Activated CD4-positive, alpha-beta T cell treated with anti-CD3 and anti-CD28 coated beads for 24 hours (primary cell): ENCODE measurements at regions not wholly inside any gene's neighbourhood (a gene's known extent, or its start where the extent isn't known, plus 50 kb on each side); places are given as distances from the start of the nearest gene placed in this dataset.

ENCODE experiments used
- DNase-seq, 2 donors: peaks; one replicate each; pipeline ENCODE4 v3.0.0-alpha.2; 2020; ENCODE audit warnings: low read depth in 2 of 2

DNA sequence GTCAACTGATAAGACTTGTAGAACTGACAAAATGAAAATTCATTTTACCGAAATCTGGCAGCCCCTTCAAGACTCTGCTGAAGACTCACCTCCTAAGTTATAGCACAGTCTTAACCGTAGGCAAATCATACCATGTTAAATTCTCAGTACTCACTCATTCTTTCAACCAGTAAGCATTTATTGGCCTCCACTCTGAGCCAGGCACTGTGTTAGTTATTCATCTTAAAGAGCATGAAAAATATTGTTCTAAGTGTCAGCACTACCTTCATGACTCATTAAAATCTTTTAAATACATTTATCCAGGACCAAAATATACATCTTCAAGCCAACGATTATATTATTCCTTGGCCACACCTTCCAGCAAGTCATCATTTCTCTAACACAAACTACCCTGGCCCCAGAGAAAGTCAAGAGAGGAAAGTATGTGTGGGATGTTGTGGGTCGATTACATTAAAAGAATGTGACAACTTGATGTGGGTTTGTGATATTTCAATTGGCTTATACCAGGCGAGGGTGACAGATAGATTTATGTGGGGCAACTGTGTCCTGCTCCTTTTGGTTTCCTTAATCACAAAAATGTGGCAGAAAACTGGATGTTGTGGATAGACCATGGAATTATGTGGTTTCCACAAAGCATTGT is 55.0 kb downstream of the TMEM30B start:
- DNase-seq = no peak

DNA sequence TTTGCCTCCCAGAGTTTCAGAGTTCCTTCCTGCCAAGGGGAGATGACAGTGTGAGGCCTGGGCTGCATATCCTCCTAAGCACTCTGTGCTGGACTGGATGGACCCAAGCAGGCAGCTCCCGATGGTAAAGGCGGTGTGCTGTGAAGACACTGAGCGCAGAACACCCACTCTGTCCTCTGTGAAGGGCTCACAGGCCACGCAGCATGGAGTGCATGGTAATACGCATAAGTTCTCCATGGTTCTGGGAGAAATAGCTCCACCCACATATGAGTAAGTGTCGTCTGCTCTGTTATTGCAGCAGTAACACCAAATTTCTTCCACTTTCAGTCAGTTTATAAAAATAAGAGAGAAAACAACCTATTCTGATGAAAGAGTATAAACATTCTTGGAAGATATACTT is 55.8 kb downstream of the TMEM30B start:
- DNase-seq = no peak

DNA sequence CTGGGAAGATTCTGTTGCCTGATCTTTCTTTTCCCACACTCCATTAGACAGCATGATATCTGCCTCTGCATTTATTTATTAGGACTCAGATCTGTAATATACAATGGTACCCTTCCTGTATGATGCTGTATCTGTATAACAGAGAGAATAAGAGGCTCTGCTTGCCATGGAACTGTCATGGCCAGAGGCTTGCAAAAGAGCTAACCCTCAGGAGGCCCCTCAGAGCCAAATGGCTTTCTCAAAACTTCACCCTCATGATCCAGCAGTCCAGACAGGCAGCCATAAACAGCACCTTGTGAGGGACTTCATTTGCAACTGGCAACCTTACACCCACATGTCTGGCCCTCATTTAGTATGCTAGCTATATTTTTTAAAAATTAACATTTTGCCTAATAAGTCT is 57.6 kb downstream of the TMEM30B start:
- no peak for DNase-seq

DNA sequence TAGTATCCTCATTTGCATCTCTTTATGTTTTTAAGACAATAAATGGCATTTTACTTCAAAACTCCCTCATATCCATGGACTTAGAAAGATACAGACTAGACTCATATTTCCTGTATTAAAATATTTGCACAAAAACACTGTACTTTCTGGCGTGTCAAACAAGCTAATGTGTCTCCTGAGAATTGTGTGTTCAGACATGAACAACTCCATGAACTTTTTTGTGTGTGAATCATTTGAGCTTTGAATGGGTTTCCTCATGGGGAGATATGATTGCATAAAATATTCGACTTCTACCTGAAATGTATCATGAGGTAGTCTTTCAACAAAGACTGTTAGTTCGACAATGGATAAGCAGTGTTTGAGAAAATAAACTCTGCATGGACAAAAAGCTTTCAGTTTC is 58.8 kb downstream of the TMEM30B start:
- DNase-seq = no peak

GRCh38 chr14:61221906-61222305 is 59.2 kb downstream of the TMEM30B start:
- no peak for DNase-seq

GRCh38 chr14:61219673-61220072 is 61.5 kb downstream of the TMEM30B start:
- no peak for DNase-seq

- DNase-seq = no peak
Measured at GRCh38 chr14:61219256-61219655, 61.9 kb downstream of the TMEM30B start.

- DNase-seq = no peak
Measured at GRCh38 chr14:61218767-61219166, 62.4 kb downstream of the TMEM30B start.

DNA sequence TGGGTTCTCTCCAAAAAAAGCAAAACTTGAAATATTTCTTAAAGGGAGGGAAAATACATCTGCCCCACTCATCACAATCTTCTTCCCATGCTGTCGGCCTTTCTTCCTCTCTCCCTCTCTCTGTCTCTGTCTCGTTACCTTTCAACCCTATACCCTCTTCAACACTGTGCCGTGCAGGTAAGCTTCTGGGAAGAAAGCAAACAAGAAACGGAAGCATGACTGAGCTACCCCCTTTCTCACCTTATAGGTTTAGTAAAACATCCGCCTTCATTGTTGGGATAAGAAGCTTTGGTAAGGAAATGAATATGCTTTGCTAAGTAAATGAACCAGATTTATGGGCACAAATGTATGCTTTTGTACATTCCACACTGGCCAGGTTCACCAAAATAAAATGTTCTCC is 63.0 kb downstream of the TMEM30B start:
- no peak for DNase-seq

DNA sequence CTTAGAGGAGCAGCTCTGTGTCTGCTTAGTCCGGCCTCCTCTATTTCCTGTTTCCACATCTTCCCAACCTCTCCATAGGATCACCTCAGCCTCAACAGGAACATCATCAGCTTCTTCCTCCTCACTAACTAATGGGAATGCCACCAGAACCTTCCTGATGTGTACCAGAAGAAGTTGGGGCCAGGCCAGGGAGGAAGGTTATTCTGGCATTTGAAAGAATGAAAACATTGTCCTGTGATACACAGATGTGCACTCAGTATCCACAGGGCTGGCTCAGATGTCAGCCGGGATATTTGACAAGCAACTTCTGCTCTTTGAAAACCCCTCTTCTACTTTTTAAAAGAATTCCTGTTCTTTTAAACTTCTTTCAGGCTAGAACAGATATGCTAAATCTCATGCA is 63.6 kb downstream of the TMEM30B start:
- no peak for DNase-seq

- DNase-seq = no peak
Measured at GRCh38 chr14:61215222-61216020, 65.7 kb downstream of the TMEM30B start.

GRCh38 chr14:61213920-61214319 is 67.2 kb downstream of the TMEM30B start:
- no peak for DNase-seq

GRCh38 chr14:61213191-61213621 is 67.9 kb downstream of the TMEM30B start:
- no peak for DNase-seq

DNA sequence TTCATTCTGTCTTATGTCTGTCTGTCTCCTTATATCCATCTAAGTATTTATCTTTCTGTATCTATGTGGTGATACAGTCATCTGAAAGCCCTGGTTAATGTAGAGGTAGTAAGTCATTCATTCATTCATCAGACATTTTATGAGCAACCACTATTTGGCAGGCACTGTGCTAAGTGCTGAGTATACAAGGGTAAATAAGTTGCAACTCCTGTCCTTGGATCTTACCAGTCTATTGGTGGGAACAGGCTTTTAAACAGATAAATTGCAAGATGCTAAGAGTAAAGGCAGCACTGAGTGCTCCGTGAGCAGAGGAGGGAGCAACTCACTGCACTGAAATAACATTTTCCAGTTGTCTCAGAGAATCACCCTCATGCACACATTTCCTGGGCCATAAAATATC is 68.6 kb downstream of the TMEM30B start:
- DNase-seq = no peak

DNA sequence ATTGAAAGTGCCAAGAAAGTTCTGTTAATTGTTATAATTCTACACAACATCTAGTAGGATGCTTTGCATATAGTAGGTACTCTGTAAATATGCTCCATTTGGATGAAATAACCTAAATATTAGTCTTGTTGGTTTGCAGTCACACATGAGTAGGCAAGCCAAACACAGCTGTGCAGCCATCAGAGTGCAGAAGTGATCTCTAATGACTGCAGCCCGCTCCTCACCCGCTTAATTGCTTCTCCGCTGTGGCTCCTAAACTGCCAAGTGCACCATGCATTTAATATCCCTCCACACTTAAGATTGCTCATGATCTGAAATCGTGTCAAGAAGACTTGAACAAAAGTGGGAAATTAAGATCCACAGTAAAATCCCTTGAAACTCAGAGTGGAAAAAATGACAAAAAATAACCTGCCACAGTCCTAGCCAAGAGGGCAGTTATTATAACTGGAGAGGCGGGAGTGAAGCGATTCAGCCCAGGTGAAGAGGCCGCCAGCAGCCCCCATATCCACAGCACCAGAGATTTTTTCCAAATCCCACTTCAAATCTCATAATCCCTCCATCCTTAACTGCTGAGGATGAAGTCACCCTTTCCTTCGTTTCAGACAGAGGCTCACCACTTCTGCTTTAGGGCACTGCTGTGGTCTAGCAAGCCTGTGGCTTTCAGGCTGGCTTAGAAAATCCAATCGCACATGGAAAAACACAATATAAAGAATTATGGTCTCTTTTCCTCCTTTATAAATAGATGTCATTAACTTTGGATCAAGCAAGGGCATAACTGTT is 69.5 kb downstream of the TMEM30B start:
- DNase-seq = no peak

DNA sequence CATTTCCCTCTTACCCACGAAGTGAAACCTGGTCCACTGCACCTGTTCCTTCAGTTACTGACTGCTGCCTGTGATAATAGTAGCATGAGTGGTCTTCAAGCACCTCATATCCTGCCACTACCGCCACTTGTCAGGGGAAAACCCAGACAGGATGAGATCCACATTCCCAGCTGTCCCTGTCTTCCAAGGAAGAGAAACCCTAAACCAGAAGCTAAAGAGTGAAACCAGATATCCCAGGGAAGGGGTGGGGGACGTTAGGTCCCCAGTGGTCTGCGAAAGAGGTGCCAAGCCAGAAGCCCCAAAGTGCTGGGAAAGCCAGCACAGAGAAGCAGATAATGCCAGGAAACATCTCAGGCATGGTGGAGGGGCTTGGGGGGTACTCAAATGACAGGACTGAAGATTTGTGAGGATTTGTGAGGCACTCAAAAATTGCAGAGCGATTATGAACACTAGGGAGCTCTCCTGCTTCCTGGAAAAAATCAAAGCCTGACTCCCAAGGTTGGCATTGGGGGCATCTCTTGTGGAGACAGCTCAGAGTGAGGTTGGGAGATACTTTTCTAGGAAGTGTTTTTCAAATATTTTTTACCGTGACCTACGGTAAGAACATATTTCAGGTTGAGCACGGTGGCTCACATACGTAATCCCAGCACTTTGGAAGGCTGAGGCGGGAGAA is 77.9 kb downstream of the TMEM30B start:
- DNase-seq = no peak

DNA sequence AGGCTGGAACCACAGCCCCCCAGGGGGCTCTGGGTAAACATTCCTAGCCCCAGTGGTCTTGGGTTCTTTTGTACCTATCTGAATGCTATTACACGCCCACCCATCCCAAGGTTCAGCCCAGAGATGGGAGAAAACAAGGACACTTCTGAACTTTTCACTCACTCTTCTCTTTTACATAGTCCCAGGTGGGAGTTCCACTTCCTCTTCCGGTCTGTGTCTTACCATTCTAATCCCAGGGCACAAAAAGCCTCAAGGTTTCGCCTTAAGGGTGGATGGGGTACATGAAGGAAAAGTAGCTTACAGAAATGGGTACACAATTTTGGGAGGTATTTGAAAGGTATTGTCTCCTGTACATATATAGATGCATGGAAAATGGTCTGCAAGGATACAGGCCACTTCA is 79.0 kb downstream of the TMEM30B start:
- DNase-seq = no peak

GRCh38 chr14:61201171-61201570 is 80.0 kb downstream of the TMEM30B start:
- no peak for DNase-seq

DNA sequence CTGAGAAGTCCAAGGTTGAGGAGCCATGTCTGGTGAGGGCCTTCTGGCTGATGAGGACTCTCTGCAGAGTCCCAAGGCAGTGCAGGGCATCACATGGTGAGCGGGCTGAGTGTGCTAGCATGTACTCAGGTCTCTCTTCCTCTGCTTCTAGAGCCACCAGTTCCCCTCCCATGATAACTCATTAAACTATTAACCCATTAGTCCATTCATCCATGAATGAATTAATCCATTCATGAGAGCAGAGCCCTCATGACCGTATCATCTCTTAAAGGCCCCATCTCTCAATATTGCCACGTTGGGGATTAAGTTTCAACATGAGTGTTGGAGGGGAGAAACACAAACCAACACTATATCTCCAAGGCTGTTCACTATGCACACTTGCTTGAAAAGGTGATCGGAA is 83.7 kb downstream of the TMEM30B start:
- no peak for DNase-seq

DNA sequence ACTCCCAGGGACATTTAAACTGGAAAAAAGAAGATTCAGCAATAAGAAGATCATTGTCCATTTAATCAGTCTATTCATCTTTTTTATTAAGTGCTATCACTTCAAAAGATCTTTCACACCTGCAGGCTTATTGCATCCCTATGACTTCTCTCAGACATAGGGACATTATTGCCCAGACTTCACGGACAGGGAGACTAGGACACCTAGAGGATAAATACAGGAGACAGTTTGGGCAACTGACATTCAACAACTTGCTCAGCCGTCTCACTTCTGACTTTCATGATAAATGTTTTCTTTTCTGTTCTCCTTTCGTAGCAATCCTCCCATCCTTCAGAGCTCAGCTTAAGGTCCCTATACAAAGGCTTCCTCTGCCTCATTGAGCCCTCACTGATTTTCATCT is 84.3 kb downstream of the TMEM30B start:
- no peak for DNase-seq

DNA sequence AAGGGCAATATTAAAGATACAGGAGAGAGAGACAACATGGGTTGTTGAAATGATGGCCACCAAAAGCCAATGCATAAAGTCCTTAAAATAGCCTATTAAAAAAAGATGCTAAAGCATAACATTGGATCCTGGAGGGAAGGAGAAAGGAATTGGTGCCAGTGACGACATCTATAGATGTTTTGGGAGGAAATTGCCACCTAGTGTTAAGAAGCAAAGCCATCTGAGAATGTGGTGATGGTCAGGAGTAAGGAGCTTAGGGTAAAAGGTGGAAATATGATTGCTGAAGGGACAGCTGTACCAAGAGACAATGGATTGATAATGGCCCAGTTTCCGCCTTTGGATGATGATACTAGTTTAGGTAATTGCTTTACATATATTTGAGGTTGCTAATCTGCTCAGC is 85.1 kb downstream of the TMEM30B start:
- DNase-seq = no peak

DNA sequence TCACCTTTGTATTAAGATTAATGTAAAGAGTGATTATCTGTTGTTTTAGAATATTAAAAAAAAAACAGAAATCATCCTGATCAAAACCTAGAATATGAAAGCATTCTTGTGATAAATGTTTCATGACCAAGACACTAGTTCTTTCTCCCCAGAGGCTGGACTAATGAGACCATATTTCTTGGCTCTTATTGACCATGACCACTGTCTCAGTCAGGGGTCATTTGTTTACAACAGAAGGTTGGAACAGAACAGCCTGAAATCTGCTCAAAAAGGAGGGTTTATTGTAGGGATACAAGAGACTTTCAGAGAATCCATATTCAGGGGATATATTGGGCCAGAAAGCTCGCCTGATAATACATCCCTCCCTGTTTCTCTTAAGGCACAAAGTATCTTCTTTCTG is 87.7 kb downstream of the TMEM30B start:
- DNase-seq = no peak
